CD4-positive, alpha-beta T cell treated with Interleukin-10 for 1 hour (primary cell): ENCODE measurements at regions not wholly inside any gene's neighbourhood (a gene's known extent, or its start where the extent isn't known, plus 50 kb on each side); places are given as distances from the start of the nearest gene placed in this dataset.
A peak's percentile ranks its signal among the peaks of the same experiment; 100 is the strongest.
"Not testable (repeated sequence)": the region's sequence is repeated elsewhere in the genome, so short reads cannot be mapped to it uniquely, and the experiment has no call there.

Source experiments
- DNase-seq: peaks from one replicate; pipeline ENCODE4 v3.0.0-alpha.2; 2020

- DNase-seq: no peak
Observed at GRCh38 chr2:57621122-57621663, 425.4 kb upstream of the VRK2 start.

DNA sequence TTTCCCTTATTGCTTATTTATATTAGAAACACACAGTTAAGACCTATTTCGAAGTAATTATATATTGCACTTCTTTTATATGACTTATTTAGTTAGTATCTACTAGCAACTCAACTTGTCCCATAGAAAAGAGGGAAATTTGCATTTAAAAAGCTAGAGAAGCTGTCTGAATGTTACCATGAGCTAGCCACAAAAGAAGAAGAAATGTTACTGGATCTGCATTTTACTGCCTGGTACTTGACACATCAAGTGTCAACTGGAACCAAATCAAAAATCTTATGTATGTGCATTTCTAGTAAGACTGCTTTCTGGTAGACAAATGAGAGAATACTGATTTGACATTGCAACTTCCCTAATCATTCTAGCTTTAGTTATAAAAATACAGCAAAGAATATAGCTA, 424.6 kb upstream of the VRK2 start:
- no peak for DNase-seq

DNA sequence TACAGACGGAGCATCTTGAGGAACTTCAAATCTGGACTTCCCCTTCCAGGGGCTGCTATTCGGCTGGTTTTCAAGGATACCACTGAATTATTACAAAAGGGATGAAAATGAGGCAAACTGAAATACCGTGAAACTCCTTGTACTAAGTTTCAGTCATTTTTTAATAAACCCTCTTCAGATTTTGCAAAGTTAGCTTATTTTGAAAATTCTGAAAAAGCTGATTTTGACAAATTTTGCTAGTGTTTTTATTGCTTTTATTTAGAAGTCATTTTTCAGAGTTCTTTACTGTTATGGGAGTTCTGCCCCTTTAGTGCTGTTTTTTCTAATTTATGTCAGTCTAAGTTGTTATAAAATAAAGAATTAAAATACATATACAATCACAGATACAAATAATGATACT, 390.4 kb upstream of the VRK2 start:
- no peak for DNase-seq

GRCh38 chr2:57669570-57669969, 377.0 kb upstream of the VRK2 start:
- no peak for DNase-seq

GRCh38 chr2:57674025-57674424, 372.6 kb upstream of the VRK2 start:
- no peak for DNase-seq

DNA sequence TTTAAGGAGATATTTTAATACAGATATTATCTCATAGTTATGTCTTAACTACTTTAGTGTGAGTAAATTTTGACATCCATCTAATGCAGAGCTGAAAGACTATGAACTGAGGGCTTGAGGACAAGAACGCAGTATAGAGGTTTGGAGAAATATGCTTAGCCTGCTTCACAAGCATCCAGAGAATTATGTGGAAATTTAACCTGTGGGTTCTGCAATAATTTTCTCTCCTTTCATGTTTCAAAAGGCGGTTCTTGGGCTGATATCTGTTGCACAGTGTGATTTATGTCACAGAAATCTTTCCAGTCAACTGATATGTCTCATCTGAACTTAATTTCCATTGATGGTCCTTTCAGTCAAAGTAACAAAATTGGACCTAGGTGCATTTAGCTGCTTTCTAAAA, 371.9 kb upstream of the VRK2 start:
- no peak for DNase-seq

DNA sequence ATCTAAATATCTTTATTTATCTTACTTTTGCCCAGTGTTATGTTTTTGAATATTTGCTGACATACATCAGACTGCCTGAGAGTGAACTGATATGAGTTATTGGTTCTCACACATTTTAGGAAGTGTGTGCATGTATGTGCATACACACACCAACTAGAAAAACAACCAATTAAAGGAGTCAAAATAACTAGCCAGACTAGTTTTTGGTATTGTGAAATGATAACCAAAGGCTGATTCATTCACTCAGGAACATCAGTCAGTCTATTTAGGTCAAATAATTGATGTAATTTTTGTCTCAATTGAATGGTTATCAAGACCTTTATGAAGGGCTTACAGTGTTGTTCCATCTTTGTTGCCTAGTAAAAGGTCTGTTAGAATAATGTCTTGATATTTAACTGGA, 369.3 kb upstream of the VRK2 start:
- no peak for DNase-seq

DNA sequence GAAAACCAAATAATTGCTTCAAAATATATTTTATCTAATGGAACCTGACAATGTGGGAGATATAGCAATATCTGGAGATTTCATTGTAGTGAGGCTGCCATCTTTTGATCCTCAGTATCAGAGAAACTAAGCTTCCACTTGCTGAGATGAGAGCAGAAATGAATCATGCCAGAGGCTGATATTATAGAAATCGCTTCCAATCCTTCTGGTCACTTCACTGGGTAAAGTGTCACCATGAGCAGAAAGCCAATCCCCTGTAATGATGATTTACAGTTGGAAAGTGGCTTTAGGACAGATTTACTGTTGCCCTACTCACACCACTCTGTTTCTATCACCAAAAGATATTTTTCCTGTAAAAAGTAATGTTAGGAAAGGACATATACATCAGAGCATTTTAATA, 365.0 kb upstream of the VRK2 start:
- DNase-seq: no peak

DNA sequence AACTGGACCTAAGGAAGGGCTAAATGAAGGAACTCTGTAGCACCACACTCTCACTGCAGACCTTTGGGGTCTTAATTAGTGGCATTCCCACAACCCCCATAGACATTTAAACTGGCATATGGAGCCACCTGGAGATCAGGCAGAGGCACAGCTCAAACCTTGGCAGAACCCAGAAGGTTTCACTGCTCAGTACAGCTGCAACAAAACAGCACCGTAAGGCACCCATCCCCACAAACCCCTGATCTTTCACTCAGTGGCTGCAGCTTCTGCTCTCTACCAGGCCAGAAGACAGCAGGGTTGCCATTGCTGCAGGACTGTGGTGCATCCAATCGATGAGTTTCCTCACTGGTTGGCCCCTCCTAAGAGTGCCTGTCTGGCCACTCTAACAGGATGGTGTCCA, 361.6 kb upstream of the VRK2 start:
- no peak for DNase-seq

DNA sequence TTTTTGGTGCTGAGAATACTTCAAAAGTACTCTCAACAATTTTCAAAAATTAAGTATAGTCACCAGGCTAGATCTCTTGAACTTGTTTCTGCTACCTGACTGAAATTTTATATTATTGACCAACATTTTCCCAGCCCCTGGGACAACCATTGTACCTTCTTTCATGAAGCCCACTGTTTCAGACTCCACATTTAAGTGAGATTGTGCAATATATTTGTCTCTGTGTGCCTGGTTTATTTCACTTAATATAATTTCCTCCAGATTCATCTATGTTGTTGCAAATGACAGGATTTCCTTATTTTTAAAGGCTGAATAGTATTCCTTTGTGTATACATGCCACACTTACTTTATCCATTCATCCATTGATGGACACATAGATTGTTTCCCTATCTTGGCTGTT, 354.2 kb upstream of the VRK2 start:
- DNase-seq: no peak

- DNase-seq: no peak
Observed at GRCh38 chr2:57693177-57693576, 353.4 kb upstream of the VRK2 start.

DNA sequence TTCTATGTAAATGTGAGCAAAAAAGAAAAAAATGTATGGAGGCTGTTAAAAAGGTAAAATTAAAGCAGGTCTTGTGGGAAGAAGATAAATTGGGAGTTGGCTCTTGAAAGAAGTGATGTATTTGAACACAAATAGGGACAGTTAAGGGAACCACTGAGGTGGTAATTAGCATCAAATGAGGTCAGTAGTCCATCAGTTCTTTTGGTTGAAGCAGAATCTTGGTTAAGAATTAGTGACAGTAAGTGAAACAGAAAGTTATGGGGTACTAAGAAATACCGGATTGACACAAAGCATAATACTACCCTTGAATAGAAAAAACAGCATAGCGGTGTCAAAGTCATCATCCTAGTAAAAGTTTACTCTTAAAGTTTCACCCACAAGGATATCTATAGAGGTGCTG, 352.6 kb upstream of the VRK2 start:
- no peak for DNase-seq

- DNase-seq: no peak
Observed at GRCh38 chr2:57696016-57696415, 350.6 kb upstream of the VRK2 start.

GRCh38 chr2:57698392-57698791, 348.2 kb upstream of the VRK2 start:
- DNase-seq: no peak

DNA sequence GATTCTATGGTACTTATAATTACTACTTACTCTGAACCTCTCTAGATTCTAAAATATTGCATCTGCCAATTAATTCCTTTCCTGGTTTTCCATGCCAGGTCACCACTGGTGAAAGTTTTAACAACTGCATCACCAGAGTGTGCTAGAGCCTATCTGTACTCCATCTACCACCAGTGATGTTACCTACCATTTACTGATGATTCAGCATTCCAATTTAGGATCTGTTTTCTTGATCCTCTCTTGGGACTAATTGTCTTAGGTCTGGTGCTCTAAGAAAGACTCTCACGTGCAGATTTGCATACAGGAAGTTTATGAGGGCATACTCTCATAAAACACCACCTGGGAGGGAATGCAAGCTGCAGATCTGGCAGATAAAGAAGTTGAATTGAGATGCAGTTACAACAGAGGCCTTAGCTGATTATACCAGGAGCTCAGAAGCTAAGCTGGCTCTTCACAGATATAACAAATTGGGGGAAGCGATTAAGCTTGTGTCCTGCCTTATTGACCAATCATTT, 347.6 kb upstream of the VRK2 start:
- no peak for DNase-seq

DNA sequence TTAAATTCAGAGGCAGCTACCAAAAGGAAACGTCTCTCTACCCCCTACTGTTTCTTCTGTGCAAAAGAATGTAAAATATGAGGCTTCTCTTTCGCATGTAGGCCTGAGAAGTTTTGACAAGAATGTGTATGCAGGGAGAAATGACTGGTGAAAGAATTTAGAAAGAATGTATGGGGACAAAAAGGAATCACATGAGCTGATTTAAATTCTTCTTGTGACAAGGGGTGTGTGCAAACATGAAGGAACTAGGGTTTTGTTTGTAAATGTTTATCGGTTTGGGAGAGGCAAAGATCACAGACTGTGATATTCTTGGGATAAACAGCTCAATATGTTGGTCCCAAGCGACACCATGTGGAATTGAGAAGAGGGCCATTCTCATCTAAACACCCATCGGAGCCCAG, 345.2 kb upstream of the VRK2 start:
- no peak for DNase-seq

GRCh38 chr2:57703407-57703806, 343.2 kb upstream of the VRK2 start:
- DNase-seq: no peak

DNA sequence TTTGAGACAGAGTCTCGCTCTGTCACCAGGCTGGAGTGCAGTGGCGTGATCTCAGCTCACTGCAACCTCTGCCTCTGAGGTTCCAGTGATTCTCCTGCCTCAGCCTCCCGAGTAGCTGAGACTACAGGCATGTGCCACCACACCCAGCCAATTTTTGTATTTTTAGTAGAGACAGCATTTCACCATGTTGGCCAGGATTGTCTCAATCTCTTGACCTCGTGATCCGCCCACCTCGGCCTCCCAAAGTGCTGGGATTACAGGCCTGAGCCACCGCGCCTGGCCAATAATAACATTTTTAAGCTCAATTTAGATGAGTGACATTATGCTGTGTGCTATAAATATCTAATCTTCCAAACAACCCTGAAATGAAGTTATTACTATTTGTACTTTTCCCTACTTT, 338.8 kb upstream of the VRK2 start:
- not testable (repeated sequence) for DNase-seq

DNA sequence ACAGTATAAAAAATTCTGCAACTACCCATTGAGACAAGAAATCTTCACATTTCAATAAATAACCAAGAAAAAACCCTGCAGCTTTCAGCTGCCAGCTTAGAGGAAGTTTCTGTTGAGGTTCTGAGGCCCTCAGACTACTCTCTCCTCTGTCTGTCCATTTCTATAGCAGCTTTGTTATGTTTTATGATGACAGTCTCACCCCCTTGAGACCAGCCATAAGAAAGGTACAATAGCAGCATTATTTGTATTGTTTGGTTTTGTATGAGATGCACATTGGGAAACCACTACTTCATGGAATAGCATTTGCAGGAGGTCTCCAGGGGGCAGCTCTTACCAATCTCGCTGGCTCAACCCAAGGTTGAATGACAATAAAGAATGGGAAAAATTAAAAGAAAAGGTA, 334.6 kb upstream of the VRK2 start:
- DNase-seq: no peak

- peak; percentile 33 for DNase-seq
Observed at GRCh38 chr2:57720728-57721627, 325.6 kb upstream of the VRK2 start.

DNA sequence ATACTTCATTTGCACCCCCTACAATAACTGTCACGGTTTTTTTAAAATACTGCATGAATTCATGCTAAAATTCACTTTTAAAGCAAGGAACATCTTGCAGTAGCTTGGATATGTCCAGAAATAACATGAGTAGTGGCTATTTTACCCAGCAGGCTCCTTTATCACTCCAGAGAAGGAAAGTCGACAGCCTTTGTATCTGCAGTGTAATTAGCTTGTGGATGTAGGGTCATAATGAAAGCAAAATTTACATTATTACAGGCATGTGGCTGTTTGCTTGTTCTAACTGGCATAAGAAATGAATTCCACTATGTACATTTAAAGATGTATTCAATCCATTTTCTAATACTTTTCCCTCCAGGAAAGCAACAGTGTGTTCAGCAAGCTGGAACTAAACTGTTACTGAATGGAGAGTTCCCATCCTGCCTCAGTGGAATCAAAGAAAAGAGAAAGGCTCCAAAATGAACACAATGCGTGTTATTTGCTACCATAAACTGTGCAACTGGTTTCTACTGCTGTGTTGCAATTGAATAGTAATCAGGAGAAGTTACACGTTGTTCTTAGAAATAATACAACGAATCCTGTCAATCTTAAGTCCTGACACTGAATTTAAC, 321.2 kb upstream of the VRK2 start:
- no peak for DNase-seq

DNA sequence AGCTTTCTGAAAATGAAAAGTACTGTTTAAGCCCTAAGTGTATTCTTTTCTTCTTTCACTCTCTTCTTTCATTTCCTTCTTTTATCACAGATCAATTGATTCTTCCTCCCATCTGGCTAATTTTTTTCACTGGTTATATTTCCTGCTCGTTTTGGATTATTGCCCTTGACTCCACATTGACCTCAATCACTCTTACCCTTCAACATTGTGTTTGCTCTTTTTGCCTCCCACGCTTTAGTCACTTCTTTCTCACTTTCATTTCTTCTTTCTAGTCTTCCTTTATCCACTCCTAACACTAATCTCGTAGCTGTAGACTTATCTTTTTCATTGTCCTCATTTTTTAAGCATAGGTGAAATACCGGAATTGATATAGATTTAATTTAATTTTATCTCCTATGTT, 320.3 kb upstream of the VRK2 start:
- DNase-seq: no peak

DNA sequence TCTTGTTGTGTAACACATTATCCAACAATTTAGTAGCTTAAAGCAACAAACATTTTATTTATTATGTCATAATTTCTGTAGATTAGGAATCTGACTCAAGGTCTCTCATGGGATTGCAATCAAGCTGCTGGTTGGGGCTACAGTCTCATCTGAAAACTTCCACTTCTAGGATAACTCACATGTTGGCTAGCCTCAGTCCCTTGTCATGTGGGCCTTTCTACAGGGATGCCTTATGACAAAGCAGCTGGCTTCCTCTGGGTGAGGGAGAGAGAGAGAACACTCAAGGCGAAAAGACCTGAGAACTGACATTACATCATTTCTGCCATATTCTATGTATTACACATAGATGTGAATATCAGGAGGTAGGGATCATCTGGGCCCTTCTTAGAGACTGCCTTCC, 317.9 kb upstream of the VRK2 start:
- DNase-seq: no peak

DNA sequence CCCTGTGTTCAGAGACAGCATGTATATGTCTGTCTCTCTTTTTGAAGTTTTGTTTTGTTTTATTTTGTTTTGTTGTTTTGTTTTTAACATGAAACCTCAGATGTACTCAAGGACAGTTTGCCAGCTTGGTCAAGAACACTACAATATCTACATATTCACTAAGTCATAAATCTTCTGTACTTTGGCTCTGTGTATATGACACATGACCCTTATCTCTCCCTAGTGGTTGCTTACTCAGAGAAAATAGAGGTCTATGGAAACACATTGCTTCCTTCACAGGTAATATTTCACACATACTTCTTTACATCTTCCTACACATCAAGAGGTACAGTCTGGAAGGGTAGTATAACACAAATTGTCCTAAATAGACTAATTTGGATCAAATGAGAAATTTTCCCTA, 312.6 kb upstream of the VRK2 start:
- no peak for DNase-seq
